PC-3 (cell line): ENCODE measurements at regions not wholly inside any gene's neighbourhood (a gene's known extent, or its start where the extent isn't known, plus 50 kb on each side); places are given as distances from the start of the nearest gene placed in this dataset.

Experiments used
- ATAC-seq: fragments of 200-7000 bp; cut with Tn5 transposase; 2 replicates; pipeline ENCODE4 v1.9.1; 2020; ENCODE audit warnings: mild to moderate bottlenecking, moderate library complexity
- BruUV-seq: library from RNA; stranded (reverse); fragments of 400-500 nt; replicated peaks from 2 replicates; lab custom pipeline; 2021; lab: Mats Ljungman, UMichigan
- CTCF ChIA-PET: fragments of 300-600 bp; sonication (Branson Sonifier 250); formaldehyde crosslinking; loops from one replicate; lab custom pipeline; 2022; ENCODE audit warnings: antibody characterized with exemption; lab: Charles Lee
- POLR2A ChIA-PET: fragments of 300-600 bp; sonication (Branson Sonifier 250); formaldehyde crosslinking; loops from one replicate; lab custom pipeline; 2022; ENCODE audit warnings: antibody characterized with exemption; ENCODE audit not compliant: unreplicated experiment; lab: Charles Lee
- DNase-seq: peaks from one replicate; pipeline ENCODE4 v3.0.0-alpha.2; 2015
- H2AFZ ChIP-seq: fragments of 300-600 bp; sonication (generic); 2 replicates; pipeline ENCODE4 v1.6.0; 2016; ENCODE audit warnings: antibody characterized with exemption, low read length
- H3F3A ChIP-seq: fragments of 300-600 bp; sonication (generic); one replicate; pipeline ENCODE4 v1.6.0; 2017; ENCODE audit warnings: antibody characterized with exemption, low read length, control low read depth, mild to moderate bottlenecking; ENCODE audit not compliant: unreplicated experiment
- H3K27ac ChIP-seq: fragments of 300-600 bp; sonication (generic); 2 replicates; pipeline ENCODE4 v1.5.1; 2016; ENCODE audit warnings: mild to moderate bottlenecking, low read length
- H3K27me3 ChIP-seq: fragments of 300-600 bp; sonication (generic); 2 replicates; pipeline ENCODE4 v1.6.1; 2016; ENCODE audit warnings: low read length, mixed read lengths
- H3K36me3 ChIP-seq: fragments of 300-600 bp; sonication (generic); 2 replicates; pipeline ENCODE4 v1.6.1; 2016; ENCODE audit warnings: low read depth, mixed run types, low read length, mixed read lengths
- H3K4me1 ChIP-seq: fragments of 300-600 bp; sonication (generic); 2 replicates; pipeline ENCODE4 v1.5.1; 2016; ENCODE audit warnings: low read length; ENCODE audit not compliant: insufficient read depth
- H3K4me2 ChIP-seq: fragments of 300-600 bp; sonication (generic); 2 replicates; pipeline ENCODE4 v1.6.0; 2016; ENCODE audit warnings: low read length
- H3K4me3 ChIP-seq: fragments of 300-600 bp; sonication (generic); 2 replicates; pipeline ENCODE4 v1.5.1; 2016; ENCODE audit warnings: mild to moderate bottlenecking, low read length, mixed read lengths
- H3K79me2 ChIP-seq: fragments of 300-600 bp; sonication (generic); 2 replicates; pipeline ENCODE4 v1.6.1; 2017; ENCODE audit warnings: low read length, mixed read lengths
- H3K9ac ChIP-seq: fragments of 300-600 bp; sonication (generic); 2 replicates; pipeline ENCODE4 v1.6.0; 2016; ENCODE audit warnings: mild to moderate bottlenecking, low read length
- H3K9me2 ChIP-seq: fragments of 300-600 bp; sonication (generic); replicated peaks from 2 replicates; pipeline ENCODE4 v1.6.1; 2016; ENCODE audit warnings: mixed run types, low read length, mixed read lengths
- H3K9me3 ChIP-seq: fragments of 300-600 bp; sonication (generic); 2 replicates; pipeline ENCODE4 v1.6.1; 2016; ENCODE audit warnings: low read length, mixed read lengths
- H4K20me1 ChIP-seq: fragments of 300-600 bp; sonication (generic); 2 replicates; pipeline ENCODE4 v1.6.1; 2016; ENCODE audit warnings: low read length, mixed read lengths
- CTCF ChIP-seq: fragments of 300-600 bp; sonication (generic); conservative IDR thresholded peaks from 2 replicates; pipeline ENCODE4 v1.5.1; 2017; ENCODE audit warnings: antibody characterized with exemption, low read depth, mild to moderate bottlenecking, low read length
- EZH2 ChIP-seq: fragments of 300-600 bp; sonication (generic); IDR thresholded peaks from one replicate; pipeline ENCODE4 v1.6.1; 2017; ENCODE audit warnings: antibody characterized with exemption, mild to moderate bottlenecking, low read length; ENCODE audit not compliant: unreplicated experiment
- EZH2phosphoT487 ChIP-seq: fragments of 300-600 bp; sonication (generic); IDR thresholded peaks from 2 replicates; pipeline ENCODE4 v1.6.1; 2018; ENCODE audit warnings: mild to moderate bottlenecking, antibody characterized with exemption, low read length, borderline replicate concordance
- intact Hi-C: fragments of 100-400 bp; cut with micrococcal nuclease; formaldehyde crosslinking; loops from 2 replicates; pipeline ENCODE4 v1.9.0; 2023

DNA sequence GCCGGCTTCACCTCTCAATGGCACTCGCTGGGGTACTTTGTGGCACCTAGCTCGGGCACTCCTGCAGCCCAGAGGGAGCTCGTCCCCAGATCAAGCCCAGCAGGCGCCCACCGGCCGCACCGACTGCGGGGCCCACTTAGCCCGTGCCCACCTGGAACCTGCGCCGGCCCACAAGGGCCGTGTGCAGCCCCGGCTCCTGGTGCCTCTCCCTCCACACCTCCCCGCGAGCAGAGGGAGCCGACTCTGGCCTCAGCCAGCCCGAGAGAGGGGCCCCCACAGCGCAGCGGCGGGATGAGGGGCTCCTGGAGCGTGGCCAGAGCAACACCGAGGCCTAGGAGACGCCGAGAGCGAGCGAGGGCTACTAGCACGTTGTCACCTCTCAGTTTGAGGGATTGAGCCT, 82.1 kb upstream of the SHISA3 start:
- Histone ChIP-seq H3K4me2 (no peak overlapping the region), H3K79me2 (no peaks in the 10 kb centered on the region), H2AFZ (no peak overlapping the region), H3K9me2 (no peaks in the 10 kb centered on the region), H3K9me3 (no peaks in the 10 kb centered on the region), H3K4me3 (no peak overlapping the region), H3K27ac (no peak overlapping the region), H3K4me1 (no peaks in the 10 kb centered on the region), H3K9ac (no peak overlapping the region), H3K36me3 (no peaks in the 10 kb centered on the region), H4K20me1 (no peaks in the 10 kb centered on the region), H3F3A (no peaks in the 10 kb centered on the region), H3K27me3 (no peaks in the 10 kb centered on the region)
- TF ChIP-seq CTCF = no peak
- TF ChIP-seq EZH2phosphoT487 = no peak
- TF ChIP-seq EZH2 = no peak
- intact Hi-C loops = no loop called here
- DNase-seq (no peak), ATAC-seq (no peak)
- ChIA-PET POLR2A (no interaction called here), CTCF (no interaction called here)
- BruUV-seq = no TSS peak

DNA sequence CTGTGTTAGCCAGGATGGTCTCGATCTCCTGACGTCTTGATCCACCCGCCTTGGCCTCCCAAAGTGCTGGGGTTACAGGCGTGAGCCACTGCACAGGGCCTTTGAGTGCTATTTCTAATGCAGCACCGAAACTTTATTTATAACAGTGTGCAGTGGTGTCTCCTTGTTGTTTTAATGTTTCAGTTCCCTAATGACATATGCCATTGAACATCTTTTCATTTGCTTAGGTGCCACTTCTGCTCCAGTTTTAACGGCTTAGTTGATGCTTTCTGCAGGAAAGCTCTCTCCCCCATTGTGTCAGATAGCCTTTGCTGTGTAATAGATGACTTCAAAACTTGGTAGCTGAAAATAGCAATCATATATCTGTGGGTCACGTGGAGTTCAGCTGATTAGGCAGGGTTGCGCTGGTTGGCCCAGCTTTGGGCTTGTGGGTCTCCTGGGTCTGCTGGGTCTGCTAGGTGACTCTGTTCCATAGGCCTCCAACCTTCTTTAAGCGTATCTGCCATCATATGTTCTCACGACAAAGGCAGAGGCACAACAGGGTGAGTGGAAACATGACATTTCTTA, 76.4 kb upstream of the SHISA3 start:
- BruUV-seq = no TSS peak
- TF ChIP-seq CTCF (no peak), EZH2phosphoT487 (no peak), EZH2 (no peak)
- Histone ChIP-seq H3F3A (no peaks in the 10 kb centered on the region), H2AFZ (no peak overlapping the region), H3K36me3 (no peaks in the 10 kb centered on the region), H3K4me1 (no peaks in the 10 kb centered on the region), H4K20me1 (no peaks in the 10 kb centered on the region), H3K27ac (no peak overlapping the region), H3K9me2 (no peaks in the 10 kb centered on the region), H3K9me3 (no peaks in the 10 kb centered on the region), H3K4me2 (no peak overlapping the region), H3K27me3 (no peaks in the 10 kb centered on the region), H3K9ac (no peak overlapping the region), H3K4me3 (no peak overlapping the region), H3K79me2 (no peaks in the 10 kb centered on the region)
- ATAC-seq (no peak), DNase-seq (no peak)
- POLR2A ChIA-PET = no interaction called here
- CTCF ChIA-PET = no interaction called here
- intact Hi-C loops = no loop called here

DNA sequence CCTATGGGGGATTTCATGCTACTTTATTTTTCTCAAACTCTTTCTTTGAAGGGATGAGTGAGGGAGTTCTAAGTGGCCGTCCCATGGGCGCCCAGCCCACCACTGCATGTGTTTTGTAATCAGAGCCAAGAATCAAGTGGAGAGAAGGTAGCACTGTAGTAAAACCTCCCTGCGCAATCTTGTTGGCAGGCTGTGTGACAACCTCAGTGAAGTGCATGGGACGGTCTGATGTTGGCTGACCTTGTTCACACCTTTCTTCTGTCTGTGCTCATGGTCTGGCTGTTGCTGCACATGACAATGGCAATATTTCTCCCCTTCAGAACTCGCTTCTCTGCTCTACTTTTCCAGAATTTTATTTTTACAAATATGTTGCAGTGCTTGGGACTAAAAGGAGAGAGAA, 71.2 kb upstream of the SHISA3 start:
- BruUV-seq = no TSS peak
- H4K20me1 ChIP-seq = no peaks in the 10 kb centered on the region
- H3K27me3 ChIP-seq = no peaks in the 10 kb centered on the region
- H3F3A ChIP-seq = no peaks in the 10 kb centered on the region
- no peak for ATAC-seq
- H3K4me3 ChIP-seq = no peak overlapping the region
- no peak overlapping the region for H3K4me2 ChIP-seq
- POLR2A ChIA-PET = no interaction called here
- no peak for DNase-seq
- intact Hi-C loops = no loop called here
- TF ChIP-seq CTCF (no peak), EZH2 (no peak), EZH2phosphoT487 (no peak)
- CTCF ChIA-PET = no interaction called here
- H3K27ac ChIP-seq = no peak overlapping the region
- H3K36me3 ChIP-seq = no peaks in the 10 kb centered on the region
- no peaks in the 10 kb centered on the region for H3K79me2 ChIP-seq
- no peak overlapping the region for H3K9ac ChIP-seq
- H3K9me3 ChIP-seq = no peaks in the 10 kb centered on the region
- no peaks in the 10 kb centered on the region for H3K9me2 ChIP-seq
- 0 out of 2 replicates have a peak, but pooled peaks cover 5% of the 10 kb centered on the region for H3K4me1 ChIP-seq
- no peak overlapping the region for H2AFZ ChIP-seq
